Iris pigment epithelial cell (primary cell): ENCODE measurements at regions not wholly inside any gene's neighbourhood (a gene's known extent, or its start where the extent isn't known, plus 50 kb on each side); places are given as distances from the start of the nearest gene placed in this dataset.
"Not testable (repeated sequence)": the region's sequence is repeated elsewhere in the genome, so short reads cannot be mapped to it uniquely, and the experiment has no call there.

Experiments
- DNase-seq: peaks from one replicate; pipeline ENCODE4 v3.0.0-alpha.2; 2011; ENCODE audit warnings: low read depth

DNA sequence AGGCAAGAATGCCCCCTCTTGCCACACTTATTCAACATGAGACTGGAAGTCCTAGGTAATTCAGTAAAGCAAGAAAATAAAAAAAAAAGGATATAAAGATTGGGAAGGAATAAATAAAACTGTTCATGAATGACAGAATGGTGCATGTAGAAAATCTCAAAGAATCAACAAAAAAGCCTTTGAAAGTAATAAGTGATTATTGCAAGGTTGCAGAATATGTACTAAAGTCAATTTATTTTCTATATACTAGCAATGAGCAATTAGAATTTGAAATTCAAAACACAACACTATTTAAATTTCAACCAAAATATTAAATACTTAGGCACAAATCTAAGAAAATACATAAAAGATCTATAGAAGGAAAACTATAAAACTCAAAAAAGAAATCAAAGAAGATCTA is 58.6 kb downstream of the MAGEA10 start:
- no peak for DNase-seq

GRCh38 chrX:152074163-152074562 is 64.2 kb downstream of the MAGEA10 start:
- peak; percentile 0 for DNase-seq

DNA sequence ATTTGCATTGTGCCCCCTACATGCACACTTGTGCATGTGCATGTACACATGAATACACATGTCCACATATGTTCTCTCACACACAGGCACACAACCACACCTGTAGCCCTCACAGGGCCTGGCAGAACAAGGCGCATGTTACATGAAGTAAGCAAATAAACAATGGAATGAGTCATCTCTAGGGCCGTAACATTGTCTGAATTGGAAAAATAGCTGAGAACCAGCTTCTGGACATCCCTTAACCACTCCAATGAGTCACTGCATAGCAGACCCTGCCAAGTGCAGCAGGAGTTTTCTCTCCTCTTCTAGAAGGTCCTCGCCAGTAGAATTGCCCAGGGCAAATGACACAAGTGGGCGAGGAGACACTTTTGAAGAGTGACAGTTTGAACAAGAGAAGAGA is 66.1 kb downstream of the MAGEA10 start:
- peak; percentile 82 for DNase-seq

GRCh38 chrX:152070144-152070543 is 68.2 kb downstream of the MAGEA10 start:
- no peak for DNase-seq

DNA sequence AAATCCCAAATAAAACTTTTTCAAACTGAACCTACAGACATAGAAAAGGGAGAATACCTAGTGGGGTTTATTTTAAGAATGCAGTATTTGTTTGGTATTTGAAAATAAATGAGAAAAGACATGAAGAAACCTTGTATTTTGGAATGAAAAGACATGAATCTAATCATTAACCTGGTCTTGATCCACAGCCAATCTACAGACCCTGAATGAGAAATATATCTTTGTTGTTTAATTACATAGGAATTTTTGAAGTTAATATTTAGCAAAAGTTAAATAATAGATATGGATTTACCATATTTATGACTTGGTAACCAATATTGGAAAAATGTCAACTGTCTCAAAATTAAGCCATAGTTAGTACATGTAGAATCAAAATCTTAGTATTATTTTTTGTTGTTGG is 76.8 kb downstream of the MAGEA10 start:
- no peak for DNase-seq

GRCh38 chrX:152061083-152061482 is 77.3 kb downstream of the MAGEA10 start:
- no peak for DNase-seq

GRCh38 chrX:152050623-152051022 is 76.1 kb upstream of the GABRE start:
- DNase-seq, result not testable (repeated sequence)

GRCh38 chrX:152044383-152044782 is 69.9 kb upstream of the GABRE start:
- no peak for DNase-seq

- no peak for DNase-seq
Observed at GRCh38 chrX:152038804-152039203, 64.3 kb upstream of the GABRE start.

- DNase-seq, result no peak
Observed at GRCh38 chrX:152037183-152037582, 62.7 kb upstream of the GABRE start.

DNA sequence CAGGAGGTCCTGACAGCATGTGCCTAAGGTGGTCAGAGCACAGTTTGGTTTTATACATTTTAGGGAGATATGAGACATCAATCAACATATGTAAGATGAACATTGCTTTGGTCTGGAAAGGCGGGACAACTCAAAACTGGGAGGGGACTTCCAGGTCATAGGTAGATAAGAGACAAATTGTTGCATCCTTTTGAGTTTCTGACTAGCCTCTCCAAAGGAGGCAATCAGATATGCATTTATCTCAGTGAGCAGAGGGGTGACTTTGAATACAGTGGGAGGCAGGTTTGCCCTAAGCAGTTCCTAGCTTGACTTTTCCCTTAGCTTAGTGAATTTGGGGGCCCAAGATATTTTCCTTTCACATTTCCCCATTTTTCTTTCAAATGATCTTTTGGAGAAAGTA is 56.9 kb upstream of the GABRE start:
- not testable (repeated sequence) for DNase-seq

- DNase-seq, result no peak
Observed at GRCh38 chrX:152028579-152028978, 54.1 kb upstream of the GABRE start.

GRCh38 chrX:152025656-152026440 is 51.4 kb upstream of the GABRE start:
- no peak for DNase-seq

DNA sequence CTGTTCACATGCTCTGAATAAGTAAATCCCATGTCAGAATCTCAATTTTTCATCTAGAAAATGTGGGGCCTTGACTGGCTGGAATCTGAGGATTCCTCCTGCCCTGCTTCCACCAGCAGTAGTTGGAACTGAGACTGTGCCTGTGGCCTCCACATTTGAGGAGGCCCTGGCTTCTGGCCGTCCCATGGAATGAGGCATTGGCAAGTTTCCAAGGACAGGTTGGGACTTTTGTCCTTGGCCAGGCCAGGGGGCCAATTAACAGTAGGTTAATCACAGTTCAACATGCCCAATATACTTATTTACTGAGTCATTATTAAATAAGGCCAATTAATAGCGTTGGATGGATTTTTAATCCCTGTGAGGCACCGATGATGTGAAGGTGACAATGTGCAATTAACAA is 50.2 kb upstream of the GABRE start:
- DNase-seq, result no peak
